Transverse colon (tissue), 4 donors: ENCODE measurements at regions not wholly inside any gene's neighbourhood (a gene's known extent, or its start where the extent isn't known, plus 50 kb on each side); places are given as distances from the start of the nearest gene placed in this dataset.
"Not testable (repeated sequence)": the region's sequence is repeated elsewhere in the genome, so short reads cannot be mapped to it uniquely, and the experiment has no call there.

Source experiments
- DNase-seq: peaks from one replicate; pipeline ENCODE4 v3.0.0-alpha.2; 2019
- H3K27ac ChIP-seq, 4 donors: fragments of 200-600 bp; sonication (generic); 2 replicates each; pipeline ENCODE4 v1.5.1; 2016 to 2018; ENCODE audit warnings: inconsistent platforms in 4 of 4
- H3K27me3 ChIP-seq: fragments of 200-600 bp; sonication (generic); 2 replicates; pipeline ENCODE4 v1.5.1; 2017; ENCODE audit warnings: inconsistent platforms
- H3K36me3 ChIP-seq, 4 donors: fragments of 200-600 bp; sonication (generic); 2 replicates each; pipeline ENCODE4 v1.5.1; 2017 to 2019; ENCODE audit warnings: inconsistent platforms in 4 of 4
- H3K4me1 ChIP-seq, 4 donors: fragments of 200-600 bp; sonication (generic); 2 replicates each; pipeline ENCODE4 v1.5.1; 2017 to 2020; ENCODE audit warnings: inconsistent platforms in 4 of 4
- H3K4me3 ChIP-seq, 4 donors: fragments of 200-600 bp; sonication (generic); 1 replicate in 1 of 4; 2 replicates in 3 of 4; pipeline versions ENCODE4 v1.5.1 to v1.6.1; 2017 to 2019; ENCODE audit warnings: inconsistent platforms in 4 of 4
- H3K9me3 ChIP-seq, 2 donors: fragments of 200-600 bp; sonication (generic); 2 replicates each; pipeline ENCODE4 v1.5.1; 2017 to 2019; ENCODE audit warnings: inconsistent platforms in 2 of 2
- EP300 ChIP-seq: sonication (generic); formaldehyde crosslinking; IDR thresholded peaks from one replicate; pipeline ENCODE4 v1.6.1; 2017; ENCODE audit warnings: antibody characterized with exemption, low read depth
- POLR2A ChIP-seq: fragments of 450-650 bp; IDR thresholded peaks from one replicate; pipeline ENCODE4 v1.6.1; 2016; ENCODE audit warnings: antibody characterized with exemption, mild to moderate bottlenecking, moderate library complexity
- POLR2AphosphoS5 ChIP-seq, 3 donors: sonication (generic); formaldehyde crosslinking; IDR thresholded peaks; one replicate each; pipeline ENCODE4 v1.6.1; 2016; ENCODE audit warnings: antibody characterized with exemption in 3 of 3
- WGBS, 2 donors: methylation state at CpG; one replicate each; pipeline ENCODE4 v1.1.5; 2018; ENCODE audit warnings: low coverage in 1 of 2; 5-methylcytosine and 5-hydroxymethylcytosine counted together
- in situ Hi-C, 4 donors: fragments of 200-750 bp; cut with MboI; loops; one replicate each; pipeline versions ENCODE4 v1.15.0 to v1.15.1; 2017; ENCODE audit warnings: low sequenced_read_pairs in 3 of 4, low pct_ligation_motif_present in 1 of 4, low pct_unique_long_range_greater_than_20kb in 1 of 4
- intact Hi-C: fragments of 100-400 bp; cut with DNase I; formaldehyde crosslinking; loops from one replicate; pipeline ENCODE4 v1.15.1; 2023; ENCODE audit warnings: low total_unique reads
- TF ChIP-seq, protein P1 (sequence below), 5 experiments: fragments of 200-600 bp in 3 of 5; fragments of 450-650 bp in 2 of 5; sonication (generic) in 3 of 5; IDR thresholded peaks; 1 replicate in 2 of 5; 2 replicates in 3 of 5; pipeline ENCODE4 v1.5.1; 2016 to 2017; ENCODE audit warnings: antibody characterized with exemption in 5 of 5, inconsistent platforms in 3 of 5, mild to moderate bottlenecking in 2 of 5, moderate library complexity in 1 of 5

DNA sequence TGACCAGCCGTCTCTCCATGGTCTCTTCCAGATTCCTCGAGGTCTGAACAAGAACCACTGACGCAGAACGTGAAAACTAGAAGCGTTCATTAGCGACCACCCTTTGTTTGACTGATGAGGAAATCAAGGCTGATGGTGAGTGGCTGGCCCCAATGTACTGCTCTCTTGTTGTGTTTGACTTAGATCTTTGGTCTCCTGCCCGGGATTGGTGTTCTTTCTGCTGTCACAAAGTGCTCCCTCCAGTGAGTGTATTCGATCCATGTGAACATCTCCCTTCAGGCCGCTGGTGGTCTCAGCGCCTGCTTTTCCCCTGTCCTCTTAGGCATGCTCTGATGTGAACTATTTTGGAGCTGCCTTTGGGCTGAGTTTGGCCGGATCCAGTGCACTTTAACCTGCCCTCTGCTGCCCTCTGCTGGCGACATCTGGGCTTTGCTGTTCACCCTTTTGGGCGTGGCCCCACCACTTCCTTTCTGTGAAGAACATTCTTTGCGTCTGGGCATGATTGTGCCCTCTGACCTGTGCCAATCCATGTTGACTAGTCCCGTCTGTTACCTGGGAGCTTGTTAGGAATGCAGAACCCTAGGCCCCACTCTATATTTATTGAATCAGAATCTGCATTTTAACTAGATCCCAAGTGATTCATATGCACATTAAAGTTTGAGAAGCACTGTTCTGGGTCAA is 279.1 kb downstream of the TTC6 start:
- no peak overlapping the region for H3K4me3 ChIP-seq
- TF ChIP-seq, protein P1, sequence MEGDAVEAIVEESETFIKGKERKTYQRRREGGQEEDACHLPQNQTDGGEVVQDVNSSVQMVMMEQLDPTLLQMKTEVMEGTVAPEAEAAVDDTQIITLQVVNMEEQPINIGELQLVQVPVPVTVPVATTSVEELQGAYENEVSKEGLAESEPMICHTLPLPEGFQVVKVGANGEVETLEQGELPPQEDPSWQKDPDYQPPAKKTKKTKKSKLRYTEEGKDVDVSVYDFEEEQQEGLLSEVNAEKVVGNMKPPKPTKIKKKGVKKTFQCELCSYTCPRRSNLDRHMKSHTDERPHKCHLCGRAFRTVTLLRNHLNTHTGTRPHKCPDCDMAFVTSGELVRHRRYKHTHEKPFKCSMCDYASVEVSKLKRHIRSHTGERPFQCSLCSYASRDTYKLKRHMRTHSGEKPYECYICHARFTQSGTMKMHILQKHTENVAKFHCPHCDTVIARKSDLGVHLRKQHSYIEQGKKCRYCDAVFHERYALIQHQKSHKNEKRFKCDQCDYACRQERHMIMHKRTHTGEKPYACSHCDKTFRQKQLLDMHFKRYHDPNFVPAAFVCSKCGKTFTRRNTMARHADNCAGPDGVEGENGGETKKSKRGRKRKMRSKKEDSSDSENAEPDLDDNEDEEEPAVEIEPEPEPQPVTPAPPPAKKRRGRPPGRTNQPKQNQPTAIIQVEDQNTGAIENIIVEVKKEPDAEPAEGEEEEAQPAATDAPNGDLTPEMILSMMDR (IDR thresholded peaks at IDR 0.05), result peak; percentile 75 to 90 (median 82)
- TF ChIP-seq POLR2A, result no peak
- H3K27ac ChIP-seq, result no peak overlapping the region
- no peaks in the 10 kb centered on the region for H3K9me3 ChIP-seq
- peaks cover 0 to 8% (median 3%) of the 10 kb centered on the region in 4 donors for H3K4me1 ChIP-seq
- H3K27me3 ChIP-seq, result no peaks in the 10 kb centered on the region
- in situ Hi-C loops (loop anchor here in 3 of 4 donors (10.0 to 25.0 kb wide), 5 partner anchors 170 to 988 kb away; no protein-coding TSS in a partner anchor), intact Hi-C loops (no loop called here)
- no peaks in the 10 kb centered on the region for H3K36me3 ChIP-seq
- WGBS, 2 donors, result 39 to 71% methylated on average over 6 to 15 of the region's 15 CpGs
- DNase-seq, result peak; percentile 90

DNA sequence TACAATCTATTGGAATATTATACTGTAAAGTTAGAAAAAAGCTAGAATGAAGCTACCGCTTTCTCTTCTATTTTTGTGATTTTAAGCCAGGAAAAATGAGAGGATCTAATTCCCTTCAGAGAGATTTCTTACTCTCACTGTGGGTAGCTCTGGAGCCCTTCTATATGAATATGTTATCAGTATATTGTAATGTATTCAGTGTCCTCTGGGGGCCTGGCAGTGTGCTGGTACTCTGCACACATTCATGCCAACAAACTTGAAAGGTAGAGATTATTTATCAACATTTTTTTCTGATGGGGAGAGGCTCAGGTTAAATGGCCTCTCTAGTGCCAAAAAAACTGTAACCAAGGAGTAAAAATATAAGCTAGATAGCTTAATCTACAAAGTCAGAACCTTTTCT is 292.8 kb downstream of the TTC6 start:
- in situ Hi-C loops, result loop anchor here in 1 of 4 donors (25.0 kb wide), 1 partner anchor 974 kb away; no protein-coding TSS in a partner anchor
- Histone ChIP-seq H3K9me3 (no peaks in the 10 kb centered on the region), H3K27me3 (no peaks in the 10 kb centered on the region), H3K4me1 (no peaks in the 10 kb centered on the region), H3K27ac (no peak overlapping the region), H3K4me3 (no peak overlapping the region), H3K36me3 (no peaks in the 10 kb centered on the region)
- intact Hi-C loops, result no loop called here
- 95 to 100% methylated on average over 1 of the region's 1 CpG for WGBS, 2 donors
- DNase-seq, result no peak
- TF ChIP-seq POLR2A, result no peak
- no peak for TF ChIP-seq EP300
- TF ChIP-seq, protein P1 (IDR thresholded peaks at IDR 0.05), result no peak
- no peak for TF ChIP-seq POLR2AphosphoS5 (IDR thresholded peaks at IDR 0.05)

DNA sequence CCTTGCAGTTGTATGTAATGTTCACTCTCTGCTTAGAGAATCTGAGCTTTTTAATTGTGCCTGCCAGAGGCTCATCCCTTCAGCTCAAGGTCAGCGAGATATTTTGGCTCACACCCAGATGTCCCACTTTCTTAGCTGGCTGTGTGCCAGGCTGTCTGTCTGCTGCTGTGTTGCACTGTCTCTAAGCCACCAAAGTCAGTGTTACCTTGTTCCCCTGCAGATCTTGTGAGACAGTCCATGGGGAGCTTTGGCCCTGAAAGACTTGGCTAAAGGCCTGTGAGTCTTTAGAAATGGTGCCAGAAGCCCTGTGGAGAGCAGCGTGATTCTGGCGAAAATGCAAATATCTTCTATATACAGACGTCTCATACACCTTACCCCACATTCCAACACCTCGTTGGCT is 293.7 kb downstream of the TTC6 start:
- in situ Hi-C loops (loop anchor here in 1 of 4 donors (25.0 kb wide), 1 partner anchor 973 kb away; no protein-coding TSS in a partner anchor), intact Hi-C loops (no loop called here)
- no peaks in the 10 kb centered on the region for H3K9me3 ChIP-seq
- TF ChIP-seq POLR2AphosphoS5 (IDR thresholded peaks at IDR 0.05) (no peak), EP300 (no peak), POLR2A (no peak)
- no peaks in the 10 kb centered on the region for H3K27me3 ChIP-seq
- DNase-seq, result no peak
- no peaks in the 10 kb centered on the region for H3K36me3 ChIP-seq
- H3K27ac ChIP-seq, result no peak overlapping the region
- H3K4me3 ChIP-seq, result no peak overlapping the region
- 27 to 69% methylated on average over 2 to 5 of the region's 5 CpGs for WGBS, 2 donors
- H3K4me1 ChIP-seq, result no peaks in the 10 kb centered on the region

DNA sequence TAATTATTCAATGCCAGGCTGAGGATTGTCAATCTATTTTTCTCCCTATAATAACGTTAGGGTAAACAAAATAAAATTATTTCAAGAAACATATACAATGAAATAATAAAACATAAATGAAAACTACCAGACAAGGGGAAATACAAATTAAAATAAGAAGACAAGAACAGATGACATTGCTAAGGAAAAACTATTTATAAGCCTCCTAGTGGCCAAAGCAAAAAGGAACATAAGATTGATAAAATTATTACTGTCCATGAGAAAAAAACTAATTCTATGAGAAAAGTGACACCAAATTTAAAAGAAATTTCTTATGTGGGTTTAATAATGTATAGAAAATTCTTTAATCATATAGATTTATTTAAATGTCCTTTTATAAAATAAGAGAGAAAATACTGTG is 294.7 kb downstream of the TTC6 start:
- no peaks in the 10 kb centered on the region for H3K27me3 ChIP-seq
- H3K27ac ChIP-seq, result no peak overlapping the region
- H3K4me3 ChIP-seq, result no peak overlapping the region
- no peaks in the 10 kb centered on the region for H3K36me3 ChIP-seq
- no peaks in the 10 kb centered on the region for H3K9me3 ChIP-seq
- in situ Hi-C loops, result loop anchor here in 1 of 4 donors (25.0 kb wide), 1 partner anchor 972 kb away; no protein-coding TSS in a partner anchor
- 60 to 73% methylated on average over 1 of the region's 1 CpG for WGBS, 2 donors
- no peak for DNase-seq
- intact Hi-C loops, result no loop called here
- no peaks in the 10 kb centered on the region for H3K4me1 ChIP-seq
- TF ChIP-seq, protein P1 (IDR thresholded peaks at IDR 0.05), result peak in 2 of 5 experiments; percentile 14 to 19
- no peak for TF ChIP-seq POLR2AphosphoS5 (IDR thresholded peaks at IDR 0.05)
- TF ChIP-seq EP300, result no peak
- TF ChIP-seq POLR2A, result no peak

DNA sequence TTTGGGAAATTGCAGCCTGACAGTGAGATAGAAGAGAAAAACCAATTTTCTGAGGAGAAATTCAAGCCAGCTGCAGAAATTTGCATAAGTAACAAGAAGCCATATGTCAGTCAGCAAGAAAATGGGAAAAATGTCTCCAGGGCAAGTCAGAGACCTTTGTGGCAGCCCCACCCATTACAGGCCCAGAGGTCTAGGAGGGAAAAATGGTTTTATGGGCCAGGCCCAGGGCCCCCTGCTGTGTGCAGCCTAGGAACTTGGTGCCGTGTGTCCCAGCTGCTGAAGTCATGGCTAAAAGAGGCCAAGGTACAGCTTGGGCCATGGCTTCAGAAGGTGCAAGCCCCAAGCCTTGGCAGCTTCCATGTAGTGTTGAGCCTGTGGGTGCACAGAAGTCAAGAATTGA is 296.1 kb downstream of the TTC6 start:
- DNase-seq, H3K36me3 ChIP-seq, H3K27ac ChIP-seq, intact Hi-C loops, H3K4me3 ChIP-seq, H3K4me1 ChIP-seq, H3K9me3 ChIP-seq, H3K27me3 ChIP-seq: not testable (repeated sequence)
- 86% methylated on average over 1 of the region's 1 CpG; no CpG with 5 or more reads in 1 of the 2 donors for WGBS, 2 donors
- in situ Hi-C loops, result loop anchor here in 1 of 4 donors (25.0 kb wide), 1 partner anchor 971 kb away; no protein-coding TSS in a partner anchor
